SK-N-SH (cell line): ENCODE measurements at regions not wholly inside any gene's neighbourhood (a gene's known extent, or its start where the extent isn't known, plus 50 kb on each side); places are given as distances from the start of the nearest gene placed in this dataset.
"Not testable (repeated sequence)": the region's sequence is repeated elsewhere in the genome, so short reads cannot be mapped to it uniquely, and the experiment has no call there.

Experiments
- CTCF ChIA-PET: fragments of 300-600, 350-600 bp; formaldehyde crosslinking; extraction: SDS; loops from one replicate; lab custom pipeline; 2021; lab: Yijun Ruan, JAX
- POLR2A ChIA-PET: fragments of 350-600 bp; sonication (Branson Sonifier 250); formaldehyde crosslinking; extraction: SDS; loops from one replicate; lab custom pipeline; 2020; ENCODE audit warnings: antibody characterized with exemption, inconsistent platforms; lab: Yijun Ruan, JAX
- DNase-seq: peaks from one replicate; pipeline ENCODE4 v3.0.0; 2012
- H2AFZ ChIP-seq: fragments of 200-600 bp; sonication (generic); 2 replicates; pipeline ENCODE4 v1.8.1; 2016; ENCODE audit warnings: antibody characterized with exemption, mild to moderate bottlenecking, low read depth
- H3F3A ChIP-seq: fragments of 200-600 bp; sonication (generic); replicated peaks from 2 replicates; pipeline ENCODE3; 2016; ENCODE audit warnings: antibody characterized with exemption, mild to moderate bottlenecking; ENCODE audit not compliant: insufficient read depth
- H3K27ac ChIP-seq, 2 experiments: fragments of 200-500 bp in 1 of 2; fragments of 200-600 bp in 1 of 2; sonication (Bioruptor generic) in 1 of 2; sonication (generic), shearing (Covaris generic) in 1 of 2; 2 replicates each; pipeline versions ENCODE4 v1.5.1 to v1.6.1; 2014 to 2016; ENCODE audit warnings: low read depth in 2 of 2, inconsistent platforms in 1 of 2, low read length in 1 of 2, mild to moderate bottlenecking in 1 of 2, mixed read lengths in 1 of 2
- H3K27me3 ChIP-seq: fragments of 200-600 bp; sonication (generic), shearing (Covaris generic); 2 replicates; pipeline ENCODE4 v1.6.1; 2016; ENCODE audit warnings: mixed run types; ENCODE audit not compliant: insufficient read depth
- H3K36me3 ChIP-seq, 2 experiments: fragments of 200-500 bp in 1 of 2; fragments of 200-600 bp in 1 of 2; sonication (Bioruptor generic) in 1 of 2; sonication (generic) in 1 of 2; replicated peaks in 1 of 2; 2 replicates each; pipeline versions ENCODE3 to v1.5.1; 2014 to 2016; ENCODE audit warnings: low read length in 1 of 2, mild to moderate bottlenecking in 1 of 2; ENCODE audit not compliant: insufficient read depth in 2 of 2, control insufficient read depth in 1 of 2
- H3K4me1 ChIP-seq, 2 experiments: fragments of 200-500 bp in 1 of 2; fragments of 200-600 bp in 1 of 2; sonication (Bioruptor generic) in 1 of 2; sonication (generic), shearing (Covaris generic) in 1 of 2; 2 replicates each; pipeline versions ENCODE4 v1.5.1 to v1.6.1; 2014 to 2016; ENCODE audit warnings: low read depth in 1 of 2, low read length in 1 of 2, mixed run types in 1 of 2; ENCODE audit not compliant: insufficient read depth in 2 of 2, control insufficient read depth in 1 of 2
- H3K4me2 ChIP-seq: fragments of 200-600 bp; sonication (generic), shearing (Covaris generic); 2 replicates; pipeline ENCODE4 v1.6.1; 2017; ENCODE audit warnings: mixed run types
- H3K4me3 ChIP-seq, 2 experiments: fragments of 200-500 bp in 1 of 2; fragments of 200-600 bp in 1 of 2; sonication (Bioruptor generic) in 1 of 2; sonication (generic), shearing (Covaris generic) in 1 of 2; 2 replicates each; pipeline versions ENCODE4 v1.5.1 to v1.8.1; 2014 to 2016; ENCODE audit warnings: low read depth in 2 of 2, inconsistent platforms in 1 of 2, low read length in 1 of 2, mild to moderate bottlenecking in 1 of 2, mixed read lengths in 1 of 2, moderate library complexity in 1 of 2
- H3K79me2 ChIP-seq: fragments of 200-600 bp; sonication (generic); 2 replicates; pipeline ENCODE4 v1.8.1; 2017; ENCODE audit warnings: mild to moderate bottlenecking; ENCODE audit not compliant: insufficient read depth
- H3K9ac ChIP-seq: fragments of 200-600 bp; sonication (generic); 2 replicates; pipeline ENCODE4 v1.6.1; 2017; ENCODE audit warnings: mixed run types
- H3K9me2 ChIP-seq: fragments of 200-600 bp; sonication (generic); 2 replicates; pipeline ENCODE4 v1.6.1; 2017; ENCODE audit warnings: mixed run types
- H3K9me3 ChIP-seq: fragments of 200-600 bp; sonication (generic); 2 replicates; pipeline ENCODE4 v1.6.1; 2017; ENCODE audit warnings: mixed run types, mild to moderate bottlenecking, moderate library complexity
- H4K20me1 ChIP-seq: fragments of 200-600 bp; sonication (generic); 2 replicates; pipeline ENCODE4 v1.6.1; 2017; ENCODE audit warnings: mild to moderate bottlenecking, mixed run types; ENCODE audit not compliant: insufficient read depth
- CHD2 ChIP-seq: fragments of 150-350 bp; IDR thresholded peaks from 2 replicates; pipeline ENCODE4 v1.6.1; 2018; ENCODE audit warnings: low read length; ENCODE audit not compliant: partially characterized antibody
- ELF1 ChIP-seq: IDR thresholded peaks from 2 replicates; pipeline ENCODE4 v1.4.0; 2012
- EP300 ChIP-seq, 2 experiments: IDR thresholded peaks; 2 replicates each; pipeline versions ENCODE4 v1.4.0 to v1.6.1; 2012; ENCODE audit warnings: borderline replicate concordance in 1 of 2, low read depth in 1 of 2, low read length in 1 of 2
- EZH2phosphoT487 ChIP-seq: fragments of 200-600 bp; sonication (generic); IDR thresholded peaks from 2 replicates; pipeline ENCODE4 v1.6.1; 2017; ENCODE audit warnings: low read depth, mixed run types, mild to moderate bottlenecking, antibody characterized with exemption, moderate library complexity, borderline replicate concordance
- FOSL2 ChIP-seq: IDR thresholded peaks from 2 replicates; pipeline ENCODE4 v1.4.0; 2012; ENCODE audit warnings: low read depth, mild to moderate bottlenecking, moderate library complexity, borderline replicate concordance
- GABPA ChIP-seq: IDR thresholded peaks from 2 replicates; pipeline ENCODE4 v1.4.0; 2012; ENCODE audit warnings: low read depth, mild to moderate bottlenecking
- MEF2A ChIP-seq: IDR thresholded peaks from 2 replicates; pipeline ENCODE4 v1.4.0; 2012; ENCODE audit warnings: low read depth, borderline replicate concordance
- NRF1 ChIP-seq: IDR thresholded peaks from 2 replicates; pipeline ENCODE4 v1.6.1; 2012; ENCODE audit warnings: low read depth, mild to moderate bottlenecking, low read length
- RAD21 ChIP-seq: IDR thresholded peaks from 2 replicates; pipeline ENCODE4 v1.6.1; 2012; ENCODE audit warnings: mild to moderate bottlenecking, low read length
- SMC3 ChIP-seq: IDR thresholded peaks from 2 replicates; pipeline ENCODE4 v1.6.1; 2012; ENCODE audit warnings: low read depth, low read length, improper control_type of control experiment
- TAF1 ChIP-seq: IDR thresholded peaks from 2 replicates; pipeline ENCODE4 v1.6.1; 2012; ENCODE audit warnings: low read depth, mild to moderate bottlenecking, low read length, moderate library complexity, borderline replicate concordance
- YY1 ChIP-seq: IDR thresholded peaks from 2 replicates; pipeline ENCODE4 v1.4.0; 2012; ENCODE audit warnings: low read depth, mild to moderate bottlenecking
- WGBS: methylation state at CpG from one replicate; pipeline ENCODE4 v1.1.6; 2017; ENCODE audit warnings: low lambda C conversion rate; 5-methylcytosine and 5-hydroxymethylcytosine counted together
- TF ChIP-seq, protein P1 (sequence below): IDR thresholded peaks from 2 replicates; pipeline ENCODE4 v1.6.1; 2012; ENCODE audit warnings: mild to moderate bottlenecking, low read depth, low read length, moderate library complexity

DNA sequence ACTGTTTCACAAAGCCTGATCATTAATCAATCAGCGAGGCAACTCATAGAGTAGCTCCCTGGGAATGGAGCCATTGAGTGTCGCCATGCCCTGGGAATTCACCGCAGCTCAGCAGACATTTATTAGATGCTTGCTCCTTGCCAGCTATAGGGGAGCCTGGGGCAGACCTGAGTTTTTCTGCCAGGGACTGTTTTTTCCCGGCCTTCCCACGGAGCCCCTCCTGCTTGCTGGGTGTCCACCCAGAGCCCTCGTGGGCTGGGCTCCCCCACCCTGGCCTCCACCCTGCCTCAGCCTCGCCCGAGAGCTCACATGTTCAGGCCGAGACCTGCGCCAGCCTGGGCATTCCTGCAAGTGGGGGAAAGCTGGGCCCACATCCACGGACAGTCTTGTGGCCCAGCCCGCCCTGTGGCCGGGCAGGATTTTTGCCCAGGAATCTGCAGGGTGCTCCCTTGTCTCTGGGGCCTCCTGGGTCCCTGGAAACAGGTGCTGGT, 64.9 kb downstream of the SMIM38 start:
- Histone ChIP-seq H3K4me1 (peaks cover 0 to 7% of the 10 kb centered on the region in 2 experiments; a peak in 1 of 4 replicates), H3K27ac (no peak overlapping the region), H3K36me3 (no peaks in the 10 kb centered on the region), H3K4me2 (no peak overlapping the region), H3K9me2 (no peaks in the 10 kb centered on the region), H3F3A (no peaks in the 10 kb centered on the region), H3K27me3 (no peaks in the 10 kb centered on the region; the same call in 1 of the 2 replicates), H3K4me3 (no peak overlapping the region), H4K20me1 (no peaks in the 10 kb centered on the region), H2AFZ (no peak overlapping the region), H3K9ac (no peak overlapping the region), H3K79me2 (no peaks in the 10 kb centered on the region), H3K9me3 (no peaks in the 10 kb centered on the region)
- ChIA-PET CTCF (no interaction called here), POLR2A (no interaction called here)
- TF ChIP-seq EZH2phosphoT487 = no peak
- no peak for TF ChIP-seq YY1
- WGBS = 86% methylated on average over 5 of the region's 13 CpGs
- DNase-seq = no peak

GRCh38 chr11:69221086-69221485, 65.4 kb downstream of the SMIM38 start:
- no peaks in the 10 kb centered on the region for H3K79me2 ChIP-seq
- H3K27ac ChIP-seq = no peak overlapping the region
- H4K20me1 ChIP-seq = no peaks in the 10 kb centered on the region
- DNase-seq = no peak
- ChIA-PET POLR2A (no interaction called here), CTCF (no interaction called here)
- TF ChIP-seq EP300 (IDR thresholded peaks at IDR 0.05; ENCODE audit: borderline replicate concordance in 1 of 2, low read depth in 1 of 2, low read length in 1 of 2) = no peak
- no peak for TF ChIP-seq NRF1
- no peak for TF ChIP-seq FOSL2
- TF ChIP-seq MEF2A = no peak
- peaks cover 0 to 7% of the 10 kb centered on the region in 2 experiments; a peak in 1 of 4 replicates for H3K4me1 ChIP-seq
- 68% methylated on average over 4 of the region's 4 CpGs for WGBS
- H3K9me3 ChIP-seq = no peaks in the 10 kb centered on the region
- H3K9me2 ChIP-seq = no peaks in the 10 kb centered on the region
- H3K4me2 ChIP-seq = no peak overlapping the region
- H2AFZ ChIP-seq = no peak overlapping the region
- no peak overlapping the region for H3K9ac ChIP-seq
- no peaks in the 10 kb centered on the region for H3F3A ChIP-seq
- H3K4me3 ChIP-seq = no peak overlapping the region
- H3K27me3 ChIP-seq = no peaks in the 10 kb centered on the region; the same call in 1 of the 2 replicates
- H3K36me3 ChIP-seq = no peaks in the 10 kb centered on the region

DNA sequence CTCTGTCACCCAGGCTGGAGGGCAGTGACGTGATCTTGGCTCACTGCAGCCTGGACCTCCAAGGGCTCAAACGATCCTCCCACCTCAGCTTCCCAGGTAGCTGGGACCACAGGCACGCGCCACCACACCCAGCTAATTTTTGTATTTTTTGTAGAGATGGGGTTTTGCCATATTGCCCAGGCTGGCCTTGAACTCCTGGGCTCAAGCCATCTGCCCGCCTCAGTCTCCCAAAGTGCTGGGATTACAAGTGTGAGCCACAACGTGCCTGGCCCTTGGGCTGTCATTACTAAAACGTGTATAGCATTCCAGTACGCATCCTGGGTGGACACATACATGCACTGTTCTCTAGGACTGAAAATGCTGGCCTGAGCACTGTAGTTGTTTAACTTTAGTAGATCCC, 65.9 kb downstream of the SMIM38 start:
- H3K4me1 ChIP-seq, H3K9me2 ChIP-seq, H3K4me3 ChIP-seq, POLR2A ChIA-PET, H3K79me2 ChIP-seq, CTCF ChIA-PET, H4K20me1 ChIP-seq, H3K4me2 ChIP-seq, DNase-seq, H3F3A ChIP-seq, H2AFZ ChIP-seq, H3K27ac ChIP-seq, H3K9me3 ChIP-seq, H3K9ac ChIP-seq, H3K27me3 ChIP-seq, H3K36me3 ChIP-seq: not testable (repeated sequence)
- WGBS = 69% methylated on average over 7 of the region's 8 CpGs

GRCh38 chr11:69227271-69227670, 66.7 kb upstream of the MYEOV start:
- ChIA-PET POLR2A (no interaction called here), CTCF (interaction anchor here (0.6 kb wide), 1 partner anchor 129 kb away, joined by 3 read pairs; no protein-coding TSS in a partner anchor)
- H3K9me3 ChIP-seq = no peaks in the 10 kb centered on the region
- H2AFZ ChIP-seq = no peak overlapping the region
- no peak for TF ChIP-seq CHD2
- no peak for TF ChIP-seq GABPA
- TF ChIP-seq ELF1 = no peak
- TF ChIP-seq TAF1 = no peak
- no peak for TF ChIP-seq SMC3
- no peak for TF ChIP-seq RAD21
- TF ChIP-seq, protein P1, sequence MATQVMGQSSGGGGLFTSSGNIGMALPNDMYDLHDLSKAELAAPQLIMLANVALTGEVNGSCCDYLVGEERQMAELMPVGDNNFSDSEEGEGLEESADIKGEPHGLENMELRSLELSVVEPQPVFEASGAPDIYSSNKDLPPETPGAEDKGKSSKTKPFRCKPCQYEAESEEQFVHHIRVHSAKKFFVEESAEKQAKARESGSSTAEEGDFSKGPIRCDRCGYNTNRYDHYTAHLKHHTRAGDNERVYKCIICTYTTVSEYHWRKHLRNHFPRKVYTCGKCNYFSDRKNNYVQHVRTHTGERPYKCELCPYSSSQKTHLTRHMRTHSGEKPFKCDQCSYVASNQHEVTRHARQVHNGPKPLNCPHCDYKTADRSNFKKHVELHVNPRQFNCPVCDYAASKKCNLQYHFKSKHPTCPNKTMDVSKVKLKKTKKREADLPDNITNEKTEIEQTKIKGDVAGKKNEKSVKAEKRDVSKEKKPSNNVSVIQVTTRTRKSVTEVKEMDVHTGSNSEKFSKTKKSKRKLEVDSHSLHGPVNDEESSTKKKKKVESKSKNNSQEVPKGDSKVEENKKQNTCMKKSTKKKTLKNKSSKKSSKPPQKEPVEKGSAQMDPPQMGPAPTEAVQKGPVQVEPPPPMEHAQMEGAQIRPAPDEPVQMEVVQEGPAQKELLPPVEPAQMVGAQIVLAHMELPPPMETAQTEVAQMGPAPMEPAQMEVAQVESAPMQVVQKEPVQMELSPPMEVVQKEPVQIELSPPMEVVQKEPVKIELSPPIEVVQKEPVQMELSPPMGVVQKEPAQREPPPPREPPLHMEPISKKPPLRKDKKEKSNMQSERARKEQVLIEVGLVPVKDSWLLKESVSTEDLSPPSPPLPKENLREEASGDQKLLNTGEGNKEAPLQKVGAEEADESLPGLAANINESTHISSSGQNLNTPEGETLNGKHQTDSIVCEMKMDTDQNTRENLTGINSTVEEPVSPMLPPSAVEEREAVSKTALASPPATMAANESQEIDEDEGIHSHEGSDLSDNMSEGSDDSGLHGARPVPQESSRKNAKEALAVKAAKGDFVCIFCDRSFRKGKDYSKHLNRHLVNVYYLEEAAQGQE = no peak
- H3K36me3 ChIP-seq = no peaks in the 10 kb centered on the region
- no peaks in the 10 kb centered on the region; the same call in 1 of the 2 replicates for H3K27me3 ChIP-seq
- no peak overlapping the region for H3K4me2 ChIP-seq
- no peaks in the 10 kb centered on the region for H3F3A ChIP-seq
- H3K4me1 ChIP-seq = no peaks in the 10 kb centered on the region
- no peak overlapping the region for H3K27ac ChIP-seq
- H3K9ac ChIP-seq = no peak overlapping the region
- H3K79me2 ChIP-seq = no peaks in the 10 kb centered on the region
- no peak for DNase-seq
- no peaks in the 10 kb centered on the region for H4K20me1 ChIP-seq
- 86% methylated on average over 1 of the region's 1 CpG for WGBS
- H3K9me2 ChIP-seq = no peaks in the 10 kb centered on the region
- H3K4me3 ChIP-seq = no peak overlapping the region
